Activated naive CD8-positive, alpha-beta T cell treated with anti-CD3 and anti-CD28 coated beads, Interleukin-2, amount 50 U/mL, for 24 hours (primary cell): ENCODE measurements at regions not wholly inside any gene's neighbourhood (a gene's known extent, or its start where the extent isn't known, plus 50 kb on each side); places are given as distances from the start of the nearest gene placed in this dataset.

Experiments used
- ATAC-seq: fragments of 150-1000 bp; cut with Tn5 transposase; one replicate; pipeline ENCODE4 v1.10.0; 2021
- DNase-seq: peaks from one replicate; pipeline ENCODE4 v3.0.0; 2021
- H3K27ac Mint-ChIP-seq: one replicate; pipeline ENCODE4 v1.8.0; 2021; ENCODE audit warnings: mild to moderate bottlenecking, mixed read lengths
- H3K27me3 Mint-ChIP-seq: one replicate; pipeline ENCODE4 v1.8.0; 2021; ENCODE audit warnings: mixed read lengths
- H3K36me3 Mint-ChIP-seq: one replicate; pipeline ENCODE4 v1.8.0; 2021; ENCODE audit warnings: low read depth, mixed read lengths
- H3K4me1 Mint-ChIP-seq: one replicate; pipeline ENCODE4 v1.8.0; 2021; ENCODE audit warnings: mixed read lengths
- H3K4me3 Mint-ChIP-seq: one replicate; pipeline ENCODE4 v1.8.0; 2021; ENCODE audit warnings: mild to moderate bottlenecking, moderate library complexity, mixed read lengths
- H3K9me3 Mint-ChIP-seq: one replicate; pipeline ENCODE4 v1.8.0; 2021; ENCODE audit warnings: mixed read lengths

DNA sequence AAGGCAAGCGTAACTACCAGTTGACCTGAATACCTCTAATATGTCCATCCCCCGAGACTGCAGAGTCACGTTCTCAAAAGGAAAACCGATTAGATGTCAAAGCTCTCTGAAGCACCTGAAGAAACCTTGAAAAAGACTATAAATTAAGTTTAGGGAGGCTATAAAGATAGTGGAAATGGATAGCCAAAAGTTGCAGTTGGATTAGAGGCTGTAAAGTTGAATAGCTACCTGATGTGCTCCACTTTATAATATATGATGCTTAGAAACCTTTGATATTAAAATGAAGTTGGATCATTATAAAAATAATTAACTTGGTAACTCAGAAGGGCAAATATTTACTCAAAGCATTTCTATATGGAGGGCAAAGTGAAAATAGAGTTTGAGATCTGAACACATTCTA lies 506.6 kb upstream of the AGA start:
- DNase-seq (no peak), ATAC-seq (no peak)
- no peaks in the 10 kb centered on the region for H3K36me3 Mint-ChIP-seq
- no peaks in the 10 kb centered on the region for H3K4me1 Mint-ChIP-seq
- no peaks in the 10 kb centered on the region for H3K27me3 Mint-ChIP-seq
- no peak overlapping the region for H3K27ac Mint-ChIP-seq
- H3K4me3 Mint-ChIP-seq, result no peak overlapping the region
- H3K9me3 Mint-ChIP-seq, result no peaks in the 10 kb centered on the region

DNA sequence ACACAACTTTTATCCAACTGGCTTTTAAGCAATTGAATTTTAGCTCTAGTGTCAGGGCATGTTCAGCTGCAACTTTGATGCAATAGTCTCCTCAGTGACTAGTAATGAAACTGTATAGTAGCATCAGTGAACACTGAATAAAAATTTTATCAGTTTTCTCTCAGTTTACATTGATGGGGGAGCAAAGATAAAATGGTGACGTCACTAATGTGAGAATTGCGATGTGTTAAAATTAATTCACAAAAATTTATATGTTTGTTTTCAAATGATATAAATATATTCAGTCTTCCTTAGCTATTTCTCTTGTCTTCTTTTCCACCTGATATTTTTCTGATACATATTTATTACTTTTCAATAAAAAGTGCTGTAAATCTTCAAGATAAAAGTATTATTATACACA lies 508.8 kb upstream of the AGA start:
- Mint-ChIP-seq H3K9me3 (no peaks in the 10 kb centered on the region), H3K36me3 (no peaks in the 10 kb centered on the region), H3K4me3 (no peak overlapping the region), H3K27ac (no peak overlapping the region), H3K4me1 (no peaks in the 10 kb centered on the region), H3K27me3 (no peaks in the 10 kb centered on the region)
- DNase-seq (no peak), ATAC-seq (no peak)

- H3K27ac Mint-ChIP-seq, result no peak overlapping the region
- no peaks in the 10 kb centered on the region for H3K27me3 Mint-ChIP-seq
- no peak for DNase-seq
- H3K9me3 Mint-ChIP-seq, result no peaks in the 10 kb centered on the region
- H3K36me3 Mint-ChIP-seq, result no peaks in the 10 kb centered on the region
- no peaks in the 10 kb centered on the region for H3K4me1 Mint-ChIP-seq
- no peak for ATAC-seq
- H3K4me3 Mint-ChIP-seq, result no peak overlapping the region
Observed at GRCh38 chr4:177952723-177953122, 510.5 kb upstream of the AGA start.

DNA sequence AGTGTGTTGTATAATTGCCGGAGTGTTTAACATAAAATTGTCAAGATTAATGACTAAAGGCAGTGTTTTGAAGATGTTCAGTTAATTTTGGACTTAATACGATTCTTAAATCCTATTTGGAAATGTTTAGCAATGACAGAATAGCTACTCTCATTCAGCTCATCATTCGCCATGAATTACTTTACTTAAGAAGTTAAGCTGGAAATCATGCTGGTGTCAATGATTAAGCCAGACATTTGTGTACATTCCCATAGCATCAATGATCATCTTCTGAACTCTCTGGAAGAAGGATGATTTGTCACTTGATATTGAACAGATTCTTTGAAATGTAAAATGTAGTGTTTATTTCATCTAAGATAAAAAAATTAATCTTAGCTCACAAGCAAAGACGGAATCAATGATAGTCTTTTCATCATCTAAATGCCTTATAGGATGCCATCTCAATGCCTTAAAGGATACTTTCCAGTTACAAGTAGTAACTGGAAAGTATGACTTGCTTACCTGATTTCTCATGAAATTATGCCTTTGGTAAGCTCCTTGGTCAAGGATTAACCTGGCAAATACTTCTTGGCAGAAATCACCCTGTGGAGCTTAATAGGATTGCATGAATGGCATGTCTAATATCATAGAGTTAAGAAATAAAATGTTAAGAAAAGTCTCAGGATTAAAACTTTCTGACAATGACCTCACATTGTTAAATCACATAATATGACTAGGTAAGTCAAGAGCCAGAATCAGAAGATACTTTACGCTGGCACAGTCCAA lies 515.5 kb upstream of the AGA start:
- Mint-ChIP-seq H3K27me3 (no peaks in the 10 kb centered on the region), H3K9me3 (no peaks in the 10 kb centered on the region), H3K27ac (no peak overlapping the region), H3K36me3 (no peaks in the 10 kb centered on the region), H3K4me3 (no peak overlapping the region), H3K4me1 (no peaks in the 10 kb centered on the region)
- ATAC-seq (no peak), DNase-seq (no peak)

DNA sequence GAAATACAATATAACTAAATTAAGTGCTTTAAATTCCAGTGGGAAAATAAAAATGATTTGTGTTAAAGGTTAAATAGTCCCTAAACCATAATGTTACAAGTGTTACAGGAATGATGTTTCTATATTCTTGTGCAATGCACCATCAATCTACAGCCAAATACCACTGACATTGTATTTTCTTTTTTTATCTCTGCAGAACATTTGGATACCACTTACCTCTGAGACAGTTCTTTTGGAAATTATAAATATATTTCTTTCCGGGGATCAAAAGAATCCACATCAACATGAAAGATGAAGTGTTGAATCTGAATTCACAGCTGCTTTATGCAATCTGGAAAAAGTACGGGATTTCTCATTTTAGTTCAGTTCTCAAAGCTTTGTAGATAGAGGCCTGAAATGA lies 518.3 kb upstream of the AGA start:
- DNase-seq, result no peak
- Mint-ChIP-seq H3K27me3 (no peaks in the 10 kb centered on the region), H3K4me1 (no peaks in the 10 kb centered on the region), H3K36me3 (no peaks in the 10 kb centered on the region), H3K9me3 (no peaks in the 10 kb centered on the region), H3K4me3 (no peak overlapping the region), H3K27ac (no peak overlapping the region)
- ATAC-seq, result no peak

GRCh38 chr4:177961761-177962380 lies 519.6 kb upstream of the AGA start:
- no peak for DNase-seq
- Mint-ChIP-seq H3K4me3 (no peak overlapping the region), H3K36me3 (no peaks in the 10 kb centered on the region), H3K4me1 (no peaks in the 10 kb centered on the region), H3K27me3 (no peaks in the 10 kb centered on the region), H3K9me3 (no peaks in the 10 kb centered on the region), H3K27ac (no peak overlapping the region)
- no peak for ATAC-seq

GRCh38 chr4:177964061-177964460 lies 521.8 kb upstream of the AGA start:
- DNase-seq (no peak), ATAC-seq (no peak)
- Mint-ChIP-seq H3K36me3 (no peaks in the 10 kb centered on the region), H3K4me3 (no peak overlapping the region), H3K27me3 (no peaks in the 10 kb centered on the region), H3K27ac (no peak overlapping the region), H3K4me1 (no peaks in the 10 kb centered on the region), H3K9me3 (no peaks in the 10 kb centered on the region)

DNA sequence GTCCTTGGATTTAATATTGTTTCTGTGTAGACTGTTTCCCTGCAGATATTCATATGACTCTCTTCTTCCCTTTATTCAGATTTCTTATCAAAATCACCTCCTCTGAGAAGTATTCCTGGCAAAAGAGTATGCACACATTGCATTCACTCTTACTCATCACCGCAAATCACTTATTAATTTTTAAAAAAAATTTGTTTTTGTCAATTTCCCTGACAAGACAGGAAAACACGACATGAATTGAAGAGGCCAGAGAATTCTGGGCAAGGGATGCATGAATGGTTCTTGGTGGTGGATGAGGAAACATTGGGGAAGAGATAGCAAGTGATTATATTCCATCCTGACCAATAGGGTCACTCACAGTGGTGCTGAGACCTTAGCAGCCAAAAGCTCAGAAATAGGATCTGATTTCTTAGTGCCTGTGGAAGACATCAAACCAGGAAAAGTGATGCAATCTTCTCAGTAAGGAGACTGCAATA lies 522.5 kb upstream of the AGA start:
- Mint-ChIP-seq H3K27ac (no peak overlapping the region), H3K9me3 (no peaks in the 10 kb centered on the region), H3K36me3 (no peaks in the 10 kb centered on the region), H3K4me1 (no peaks in the 10 kb centered on the region), H3K27me3 (no peaks in the 10 kb centered on the region), H3K4me3 (no peak overlapping the region)
- DNase-seq, result no peak
- ATAC-seq, result no peak

DNA sequence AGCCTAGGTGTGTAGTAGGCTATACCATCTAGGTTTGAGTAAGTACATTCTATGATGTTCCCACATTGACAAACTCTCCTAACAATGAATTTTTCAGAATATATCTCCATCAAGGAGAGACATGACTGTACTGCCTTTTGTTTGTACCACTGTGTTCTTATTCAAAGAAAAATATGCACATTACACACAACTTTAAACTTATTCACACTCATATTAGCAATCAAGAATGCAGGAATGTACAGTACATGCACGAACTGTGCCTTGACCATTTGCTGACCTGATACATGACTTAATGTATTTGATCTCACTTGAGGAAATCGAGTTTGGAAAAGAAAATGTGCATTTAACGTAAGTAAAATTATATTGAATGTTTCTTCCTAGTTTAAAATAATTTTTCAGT lies 525.1 kb upstream of the AGA start:
- DNase-seq, result no peak
- Mint-ChIP-seq H3K27ac (no peak overlapping the region), H3K4me1 (no peaks in the 10 kb centered on the region), H3K9me3 (no peaks in the 10 kb centered on the region), H3K36me3 (no peaks in the 10 kb centered on the region), H3K4me3 (no peak overlapping the region), H3K27me3 (no peaks in the 10 kb centered on the region)
- no peak for ATAC-seq

DNA sequence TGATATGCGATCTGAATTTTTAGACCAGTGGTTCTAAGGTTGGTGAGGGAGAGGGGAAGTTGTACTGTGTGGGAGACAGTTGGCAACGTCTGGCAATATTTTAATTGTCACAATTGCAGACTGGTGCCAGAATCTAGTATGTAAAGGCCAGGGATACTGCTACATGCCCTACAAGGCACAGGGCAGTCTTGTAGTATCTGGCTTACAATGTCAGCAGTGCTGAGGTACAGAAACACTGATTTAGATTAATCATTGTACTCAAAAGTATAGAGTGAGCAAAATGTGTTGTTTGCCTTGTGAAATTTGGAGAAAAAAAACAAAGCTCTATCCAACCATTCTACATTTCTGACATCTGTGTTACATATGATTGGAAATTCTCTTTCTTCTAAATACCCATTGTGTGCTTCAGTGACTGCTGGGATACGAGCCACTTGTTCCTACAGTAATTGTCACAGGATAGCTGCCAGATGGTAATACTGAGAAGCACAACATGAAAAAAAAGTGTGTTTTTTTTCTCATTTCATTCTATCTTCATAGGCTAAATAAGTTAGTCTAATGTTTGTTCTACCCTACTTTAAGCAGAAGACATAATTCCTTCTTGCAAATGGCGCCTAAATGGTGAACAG lies 526.7 kb upstream of the AGA start:
- DNase-seq (no peak), ATAC-seq (no peak)
- no peak overlapping the region for H3K27ac Mint-ChIP-seq
- no peak overlapping the region for H3K4me3 Mint-ChIP-seq
- no peaks in the 10 kb centered on the region for H3K4me1 Mint-ChIP-seq
- no peaks in the 10 kb centered on the region for H3K36me3 Mint-ChIP-seq
- H3K9me3 Mint-ChIP-seq, result no peaks in the 10 kb centered on the region
- no peaks in the 10 kb centered on the region for H3K27me3 Mint-ChIP-seq

GRCh38 chr4:177974461-177974860 lies 532.2 kb upstream of the AGA start:
- H3K4me3 Mint-ChIP-seq, result no peak overlapping the region
- no peaks in the 10 kb centered on the region for H3K27me3 Mint-ChIP-seq
- no peak for DNase-seq
- H3K4me1 Mint-ChIP-seq, result no peaks in the 10 kb centered on the region
- H3K9me3 Mint-ChIP-seq, result no peaks in the 10 kb centered on the region
- no peak overlapping the region for H3K27ac Mint-ChIP-seq
- no peak for ATAC-seq
- H3K36me3 Mint-ChIP-seq, result no peaks in the 10 kb centered on the region

DNA sequence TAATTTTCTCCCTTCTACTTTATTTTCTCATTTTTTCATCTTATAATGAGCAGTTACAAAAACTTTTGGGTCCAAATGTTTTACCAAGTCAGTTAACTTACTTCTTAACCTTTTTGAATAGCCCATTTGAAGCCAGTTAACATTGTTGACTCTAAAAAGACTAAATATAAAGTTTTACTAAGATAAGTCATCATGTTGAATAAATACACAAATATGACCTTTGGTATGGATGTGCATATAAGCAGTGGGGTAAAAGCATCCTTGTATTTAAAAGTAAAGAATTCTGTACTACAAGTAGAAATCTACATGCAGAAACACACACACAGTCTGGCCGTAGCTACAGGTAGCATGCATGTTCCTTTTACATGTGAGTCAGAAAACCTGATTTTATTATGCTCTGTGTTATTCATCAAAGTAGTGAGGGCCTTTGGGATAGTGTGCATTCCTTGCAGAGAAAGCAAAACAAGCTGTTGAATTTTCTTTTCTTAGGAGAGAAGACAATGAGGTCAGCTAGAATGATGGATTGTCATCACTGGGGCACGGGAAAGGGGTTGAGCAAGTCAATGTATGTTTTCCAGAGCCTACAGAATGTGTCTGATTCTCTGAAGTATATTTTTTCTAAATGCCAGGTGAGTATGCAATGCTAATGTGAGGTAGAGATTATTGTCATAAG lies 533.2 kb upstream of the AGA start:
- ATAC-seq (no peak), DNase-seq (no peak)
- Mint-ChIP-seq H3K27ac (no peak overlapping the region), H3K36me3 (no peaks in the 10 kb centered on the region), H3K4me3 (no peak overlapping the region), H3K9me3 (no peaks in the 10 kb centered on the region), H3K4me1 (no peaks in the 10 kb centered on the region), H3K27me3 (no peaks in the 10 kb centered on the region)

DNA sequence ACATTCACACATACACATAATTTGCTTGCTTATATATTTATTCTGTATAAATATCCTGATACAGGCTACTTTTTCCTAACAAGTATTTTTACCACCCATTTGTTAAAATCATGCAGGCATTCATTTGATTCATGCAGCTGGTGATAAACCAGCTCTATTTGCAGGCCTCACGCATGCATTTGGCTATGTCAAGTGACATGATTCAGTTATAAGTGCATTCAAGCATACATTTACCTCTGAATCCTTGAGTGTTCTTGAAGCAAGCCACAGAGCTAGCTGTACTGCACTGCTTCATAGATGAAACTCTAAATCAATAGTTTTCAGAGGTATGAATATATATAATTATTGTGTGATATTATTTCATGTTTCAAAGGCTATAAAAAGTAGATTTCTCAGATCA lies 544.0 kb upstream of the AGA start:
- DNase-seq, result no peak

DNA sequence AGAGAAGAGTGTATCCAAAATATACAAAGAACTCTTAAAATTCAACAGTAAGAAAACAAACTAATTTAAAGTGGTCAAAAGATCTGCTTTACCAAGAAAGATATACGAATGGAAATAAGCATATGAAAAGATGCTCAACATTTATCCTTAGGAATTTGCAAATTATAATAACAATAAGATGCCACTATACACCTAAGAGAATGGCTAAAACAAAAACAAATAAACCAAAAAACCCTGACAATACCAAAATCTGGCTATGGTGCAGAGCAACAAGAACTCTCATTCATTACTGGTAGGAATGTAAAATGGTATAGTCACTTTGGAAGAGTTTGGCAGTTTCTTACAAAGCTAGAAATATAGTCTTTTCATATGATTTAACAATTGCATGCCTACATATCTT lies 545.7 kb upstream of the AGA start:
- Mint-ChIP-seq H3K27ac (no peak overlapping the region), H3K9me3 (no peaks in the 10 kb centered on the region), H3K4me3 (no peak overlapping the region), H3K27me3 (no peaks in the 10 kb centered on the region), H3K4me1 (no peaks in the 10 kb centered on the region), H3K36me3 (no peaks in the 10 kb centered on the region)
- DNase-seq (no peak), ATAC-seq (no peak)

More for the DNA sequence above, 544.0 kb upstream of the AGA start:
- Mint-ChIP-seq H3K9me3 (no peaks in the 10 kb centered on the region), H3K27ac (no peak overlapping the region), H3K27me3 (no peaks in the 10 kb centered on the region), H3K36me3 (no peaks in the 10 kb centered on the region), H3K4me3 (no peak overlapping the region), H3K4me1 (no peaks in the 10 kb centered on the region)
- ATAC-seq, result no peak
